ENCODE measurements at regions not wholly inside any gene's neighbourhood (a gene's known extent, or its start where the extent isn't known, plus 50 kb on each side); places are given as distances from the start of the nearest gene placed in this dataset.

- no peak overlapping the region for H3K9ac ChIP-seq
- no peak overlapping the region for H3K4me2 ChIP-seq
- Mint-ChIP-seq H3K4me1 (peaks cover 30% of the 10 kb centered on the region), H3K27me3 (ENCODE audit: insufficient read depth, low read depth) (no peaks in the 10 kb centered on the region), H3K36me3 (no peaks in the 10 kb centered on the region), H3K4me3 (no peak overlapping the region), H3K27ac (peak overlapping the region; percentile 55), H3K9me3 (peaks cover 5% of the 10 kb centered on the region)
- H4K20me1 ChIP-seq (ENCODE audit: low read depth), result no peaks in the 10 kb centered on the region
- H3K4me3 ChIP-seq, result no peak overlapping the region
- no peaks in the 10 kb centered on the region for H3K36me3 ChIP-seq
- H3K27ac ChIP-seq, result no peak overlapping the region
- H2AFZ ChIP-seq (replicated peaks), result no peak overlapping the region
- no peaks in the 10 kb centered on the region for H3F3A ChIP-seq (ENCODE audit: low read depth)
- H3K27me3 ChIP-seq, result no peaks in the 10 kb centered on the region
- no peaks in the 10 kb centered on the region for H3K9me3 ChIP-seq (ENCODE audit: low read depth)
- peaks cover 16% of the 10 kb centered on the region for H3K4me1 ChIP-seq
- DNase-seq (ENCODE audit: low spot score), result no peak
- TF ChIP-seq EZH2phosphoT487 (IDR thresholded peaks at IDR 0.05), result no peak
- no peak for TF ChIP-seq EZH2 (IDR thresholded peaks at IDR 0.05)
- no peaks in the 10 kb centered on the region for H3K79me2 ChIP-seq (ENCODE audit: low read depth)
Observed at GRCh38 chr18:56510108-56510507, 128.3 kb downstream of the TXNL1 start.

- Mint-ChIP-seq H3K27ac (peak overlapping the region; percentile 55), H3K27me3 (ENCODE audit: insufficient read depth, low read depth) (no peaks in the 10 kb centered on the region)
Observed at GRCh38 chr18:56509656-56510055, 128.7 kb downstream of the TXNL1 start.

GRCh38 chr18:56508370-56509036 is 129.9 kb downstream of the TXNL1 start:
- no peak overlapping the region for H2AFZ ChIP-seq (replicated peaks)
- no peak overlapping the region for H3K4me2 ChIP-seq
- H3K36me3 ChIP-seq, result no peaks in the 10 kb centered on the region
- H3K9me3 Mint-ChIP-seq, result peaks cover 5% of the 10 kb centered on the region
- H3K79me2 ChIP-seq (ENCODE audit: low read depth), result no peaks in the 10 kb centered on the region
- H3K36me3 Mint-ChIP-seq, result no peaks in the 10 kb centered on the region
- no peaks in the 10 kb centered on the region for H3F3A ChIP-seq (ENCODE audit: low read depth)
- no peak for DNase-seq (ENCODE audit: low spot score)
- H3K9ac ChIP-seq, result no peak overlapping the region
- no peak overlapping the region for H3K4me3 ChIP-seq
- no peaks in the 10 kb centered on the region for H4K20me1 ChIP-seq (ENCODE audit: low read depth)
- H3K9me3 ChIP-seq (ENCODE audit: low read depth), result no peaks in the 10 kb centered on the region
- no peaks in the 10 kb centered on the region for H3K27me3 ChIP-seq
- peak overlapping the region; percentile 77 for H3K27ac Mint-ChIP-seq
- H3K27me3 Mint-ChIP-seq (ENCODE audit: insufficient read depth, low read depth), result no peaks in the 10 kb centered on the region
- no peak overlapping the region for H3K4me3 Mint-ChIP-seq
- peaks cover 30% of the 10 kb centered on the region for H3K4me1 Mint-ChIP-seq
- H3K27ac ChIP-seq, result no peak overlapping the region
- H3K4me1 ChIP-seq, result peaks cover 16% of the 10 kb centered on the region
- no peak for TF ChIP-seq EZH2 (IDR thresholded peaks at IDR 0.05)
- no peak for TF ChIP-seq EZH2phosphoT487 (IDR thresholded peaks at IDR 0.05)

More at GRCh38 chr18:56509656-56510055, 128.7 kb downstream of the TXNL1 start:
- H3K79me2 ChIP-seq (ENCODE audit: low read depth), result no peaks in the 10 kb centered on the region
- Mint-ChIP-seq H3K4me3 (no peak overlapping the region), H3K36me3 (no peaks in the 10 kb centered on the region), H3K4me1 (peaks cover 30% of the 10 kb centered on the region), H3K9me3 (peaks cover 5% of the 10 kb centered on the region)
- H3K27me3 ChIP-seq, result no peaks in the 10 kb centered on the region
- TF ChIP-seq CTCF (IDR thresholded peaks at IDR 0.05), result no peak
- TF ChIP-seq EZH2phosphoT487 (IDR thresholded peaks at IDR 0.05), result no peak
- TF ChIP-seq EZH2 (IDR thresholded peaks at IDR 0.05), result no peak
- H3K4me3 ChIP-seq, result no peak overlapping the region
- no peaks in the 10 kb centered on the region for H3F3A ChIP-seq (ENCODE audit: low read depth)
- no peak overlapping the region for H2AFZ ChIP-seq (replicated peaks)
- DNase-seq (ENCODE audit: low spot score), result peak; percentile 48
- H3K9me3 ChIP-seq (ENCODE audit: low read depth), result no peaks in the 10 kb centered on the region
- H3K27ac ChIP-seq, result no peak overlapping the region
- no peak overlapping the region for H3K4me2 ChIP-seq
- no peaks in the 10 kb centered on the region for H3K36me3 ChIP-seq
- H4K20me1 ChIP-seq (ENCODE audit: low read depth), result no peaks in the 10 kb centered on the region
- H3K9ac ChIP-seq, result no peak overlapping the region
- H3K4me1 ChIP-seq, result peaks cover 16% of the 10 kb centered on the region

GRCh38 chr18:56505971-56506370 is 132.4 kb downstream of the TXNL1 start:
- no peak overlapping the region for H3K4me3 Mint-ChIP-seq
- DNase-seq (ENCODE audit: low spot score), result no peak
- peaks cover 5% of the 10 kb centered on the region for H3K9me3 Mint-ChIP-seq
- no peaks in the 10 kb centered on the region for H3K36me3 ChIP-seq
- no peaks in the 10 kb centered on the region for H3K27me3 Mint-ChIP-seq (ENCODE audit: insufficient read depth, low read depth)
- H3K27ac ChIP-seq, result no peak overlapping the region
- TF ChIP-seq EZH2phosphoT487 (IDR thresholded peaks at IDR 0.05) (no peak), CTCF (IDR thresholded peaks at IDR 0.05) (no peak), EZH2 (IDR thresholded peaks at IDR 0.05) (no peak)
- H3K4me3 ChIP-seq, result no peak overlapping the region
- no peak overlapping the region for H3K9ac ChIP-seq
- no peaks in the 10 kb centered on the region for H3K36me3 Mint-ChIP-seq
- peaks cover 16% of the 10 kb centered on the region for H3K4me1 ChIP-seq
- no peaks in the 10 kb centered on the region for H3K79me2 ChIP-seq (ENCODE audit: low read depth)
- H2AFZ ChIP-seq (replicated peaks), result no peak overlapping the region
- H3K27ac Mint-ChIP-seq, result no peak overlapping the region
- H3F3A ChIP-seq (ENCODE audit: low read depth), result no peaks in the 10 kb centered on the region
- no peaks in the 10 kb centered on the region for H3K9me3 ChIP-seq (ENCODE audit: low read depth)
- H4K20me1 ChIP-seq (ENCODE audit: low read depth), result no peaks in the 10 kb centered on the region
- H3K4me2 ChIP-seq, result no peak overlapping the region
- peaks cover 30% of the 10 kb centered on the region for H3K4me1 Mint-ChIP-seq
- H3K27me3 ChIP-seq, result no peaks in the 10 kb centered on the region
